Uterus (tissue), 3 donors: ENCODE measurements at regions not wholly inside any gene's neighbourhood (a gene's known extent, or its start where the extent isn't known, plus 50 kb on each side); places are given as distances from the start of the nearest gene placed in this dataset.

Source experiments
- DNase-seq, 2 donors: peaks; one replicate each; pipeline ENCODE4 v3.0.0-alpha.2; 2019 to 2020
- H3K27ac ChIP-seq, 2 donors: fragments of 200-600 bp; sonication (generic); 1 replicate in 1 of 2; 2 replicates in 1 of 2; pipeline ENCODE4 v1.5.1; 2016 to 2018
- H3K27me3 ChIP-seq, 2 donors: fragments of 200-600 bp; sonication (generic); one replicate each; pipeline ENCODE4 v1.5.1; 2018 to 2019; ENCODE audit warnings: control low read depth in 1 of 2
- H3K36me3 ChIP-seq, 2 donors: fragments of 200-600 bp; sonication (generic); one replicate each; pipeline ENCODE4 v1.5.1; 2019; ENCODE audit warnings: control low read depth in 1 of 2
- H3K4me1 ChIP-seq, 2 donors: fragments of 200-600 bp; sonication (generic); one replicate each; pipeline ENCODE4 v1.5.1; 2018 to 2019; ENCODE audit warnings: control low read depth in 1 of 2
- H3K4me3 ChIP-seq, 2 donors: fragments of 200-600 bp; sonication (generic); 1 replicate in 1 of 2; 2 replicates in 1 of 2; pipeline ENCODE4 v1.5.1; 2018 to 2019; ENCODE audit warnings: mild to moderate bottlenecking in 1 of 2
- H3K9me3 ChIP-seq, 2 donors: fragments of 200-600 bp; sonication (generic); one replicate each; pipeline ENCODE4 v1.5.1; 2019; ENCODE audit warnings: control low read depth in 1 of 2
- POLR2A ChIP-seq, 2 donors: fragments of 450-650 bp; IDR thresholded peaks; one replicate each; pipeline ENCODE4 v1.6.1; 2016; ENCODE audit warnings: antibody characterized with exemption in 2 of 2, mild to moderate bottlenecking in 1 of 2, moderate library complexity in 1 of 2
- intact Hi-C: fragments of 100-400 bp; cut with DNase I; formaldehyde crosslinking; loops from one replicate; pipeline ENCODE4 v1.15.1; 2023; ENCODE audit warnings: low total_unique reads
- TF ChIP-seq, protein P1 (sequence below), 4 experiments: fragments of 200-600 bp in 2 of 4; fragments of 450-650 bp in 2 of 4; sonication (generic) in 2 of 4; IDR thresholded peaks; one replicate each; pipeline ENCODE4 v1.5.1; 2016 to 2019; ENCODE audit warnings: antibody characterized with exemption in 4 of 4, mild to moderate bottlenecking in 2 of 4, moderate library complexity in 1 of 4
- donor health status: DM: yes; HTN: yes; CAD: no.

DNA sequence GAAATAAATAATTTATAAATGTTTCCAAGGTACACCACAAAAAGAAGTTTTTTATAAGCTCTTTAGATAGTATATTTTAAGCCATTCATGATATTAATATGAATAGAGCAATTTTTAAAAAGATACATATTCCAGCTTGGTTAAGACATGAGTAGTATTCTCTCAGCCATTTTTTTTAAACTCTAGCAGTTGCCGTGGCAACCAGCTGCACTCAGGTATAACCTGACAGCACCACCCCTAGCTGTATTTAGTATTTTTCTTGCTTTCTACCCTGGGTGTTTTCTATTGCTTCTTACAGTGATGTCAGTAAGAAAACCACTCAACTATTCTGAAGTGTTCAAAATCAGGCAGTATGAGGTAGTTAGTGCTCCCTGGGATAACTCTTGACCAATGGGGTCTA is 496.3 kb upstream of the CNTN3 start:
- intact Hi-C loops = no loop called here
- Histone ChIP-seq H3K27ac (no peak overlapping the region), H3K27me3 (no peaks in the 10 kb centered on the region), H3K9me3 (no peaks in the 10 kb centered on the region), H3K36me3 (no peaks in the 10 kb centered on the region), H3K4me1 (no peaks in the 10 kb centered on the region), H3K4me3 (no peak overlapping the region)
- no peak for DNase-seq
- no peak for TF ChIP-seq POLR2A (IDR thresholded peaks at IDR 0.05)
- TF ChIP-seq, protein P1, sequence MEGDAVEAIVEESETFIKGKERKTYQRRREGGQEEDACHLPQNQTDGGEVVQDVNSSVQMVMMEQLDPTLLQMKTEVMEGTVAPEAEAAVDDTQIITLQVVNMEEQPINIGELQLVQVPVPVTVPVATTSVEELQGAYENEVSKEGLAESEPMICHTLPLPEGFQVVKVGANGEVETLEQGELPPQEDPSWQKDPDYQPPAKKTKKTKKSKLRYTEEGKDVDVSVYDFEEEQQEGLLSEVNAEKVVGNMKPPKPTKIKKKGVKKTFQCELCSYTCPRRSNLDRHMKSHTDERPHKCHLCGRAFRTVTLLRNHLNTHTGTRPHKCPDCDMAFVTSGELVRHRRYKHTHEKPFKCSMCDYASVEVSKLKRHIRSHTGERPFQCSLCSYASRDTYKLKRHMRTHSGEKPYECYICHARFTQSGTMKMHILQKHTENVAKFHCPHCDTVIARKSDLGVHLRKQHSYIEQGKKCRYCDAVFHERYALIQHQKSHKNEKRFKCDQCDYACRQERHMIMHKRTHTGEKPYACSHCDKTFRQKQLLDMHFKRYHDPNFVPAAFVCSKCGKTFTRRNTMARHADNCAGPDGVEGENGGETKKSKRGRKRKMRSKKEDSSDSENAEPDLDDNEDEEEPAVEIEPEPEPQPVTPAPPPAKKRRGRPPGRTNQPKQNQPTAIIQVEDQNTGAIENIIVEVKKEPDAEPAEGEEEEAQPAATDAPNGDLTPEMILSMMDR (IDR thresholded peaks at IDR 0.05) = no peak

DNA sequence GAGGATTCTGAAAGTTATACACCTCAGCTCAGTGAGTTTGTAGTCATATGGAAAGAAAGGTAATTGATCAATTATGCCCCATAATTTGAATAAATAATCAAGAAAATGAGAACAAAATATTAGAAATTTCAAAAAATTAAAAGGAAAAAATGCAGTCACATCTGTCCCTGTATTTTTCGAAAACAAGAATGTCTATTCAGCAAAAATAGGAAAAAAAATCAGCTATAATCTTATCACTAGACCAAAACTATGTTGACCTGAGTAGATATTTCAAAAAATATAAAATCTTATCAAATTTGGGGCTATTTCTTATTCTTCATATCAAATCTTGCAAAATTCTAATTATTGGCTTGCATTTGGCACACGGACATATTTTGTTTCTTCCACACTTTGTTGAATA is 501.2 kb upstream of the CNTN3 start:
- Histone ChIP-seq H3K4me1 (no peaks in the 10 kb centered on the region), H3K27ac (no peak overlapping the region), H3K27me3 (no peaks in the 10 kb centered on the region), H3K9me3 (no peaks in the 10 kb centered on the region), H3K36me3 (no peaks in the 10 kb centered on the region), H3K4me3 (no peak overlapping the region)
- no peak for TF ChIP-seq POLR2A (IDR thresholded peaks at IDR 0.05)
- TF ChIP-seq, protein P1 (IDR thresholded peaks at IDR 0.05) = no peak
- intact Hi-C loops = no loop called here
- no peak for DNase-seq

DNA sequence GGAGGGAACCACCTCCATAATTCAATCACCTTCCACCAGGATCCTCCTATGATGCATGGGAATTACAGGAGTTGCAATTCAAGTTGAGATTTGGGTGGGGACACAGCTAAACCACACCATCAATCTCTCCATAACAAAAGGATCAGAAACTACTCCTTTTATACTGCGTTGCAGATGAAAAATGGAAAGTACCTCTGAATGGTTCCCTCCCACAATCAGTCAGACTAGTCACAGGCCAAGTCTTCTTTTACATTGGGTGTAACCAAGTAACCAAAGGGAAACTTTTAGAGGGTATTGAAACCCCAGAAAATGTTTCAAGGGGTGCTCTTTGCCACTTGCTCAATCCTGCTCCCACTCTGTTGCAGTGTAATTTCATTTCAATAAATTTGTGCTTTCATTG is 504.3 kb upstream of the CNTN3 start:
- TF ChIP-seq, protein P1 (IDR thresholded peaks at IDR 0.05) = no peak
- TF ChIP-seq POLR2A (IDR thresholded peaks at IDR 0.05) = no peak
- intact Hi-C loops = no loop called here
- Histone ChIP-seq H3K27me3 (no peaks in the 10 kb centered on the region), H3K9me3 (no peaks in the 10 kb centered on the region), H3K4me1 (no peaks in the 10 kb centered on the region), H3K27ac (no peak overlapping the region), H3K36me3 (no peaks in the 10 kb centered on the region), H3K4me3 (no peak overlapping the region)
- no peak for DNase-seq

DNA sequence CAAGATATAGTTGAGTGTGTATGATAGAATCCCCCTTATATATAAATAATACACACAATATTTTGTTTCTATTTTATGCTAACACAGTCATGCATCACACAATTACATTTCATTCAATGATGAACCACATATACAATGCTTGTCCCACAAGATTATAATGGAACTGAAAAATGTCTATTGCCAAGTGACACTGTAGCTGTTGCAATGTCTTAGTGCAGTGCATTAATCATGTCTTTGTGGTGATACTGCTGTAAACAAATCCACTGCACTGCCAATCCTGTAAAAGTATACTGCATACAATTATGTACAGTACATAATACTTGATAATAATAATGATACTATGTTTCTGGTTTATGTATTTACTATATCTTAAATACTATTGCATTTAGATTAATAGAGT is 512.1 kb upstream of the CNTN3 start:
- no peak overlapping the region for H3K27ac ChIP-seq
- TF ChIP-seq, protein P1 (IDR thresholded peaks at IDR 0.05) = no peak
- no peak for TF ChIP-seq POLR2A (IDR thresholded peaks at IDR 0.05)
- no peaks in the 10 kb centered on the region for H3K4me1 ChIP-seq
- H3K27me3 ChIP-seq = no peaks in the 10 kb centered on the region
- H3K36me3 ChIP-seq = no peaks in the 10 kb centered on the region
- no peaks in the 10 kb centered on the region for H3K9me3 ChIP-seq
- DNase-seq = no peak
- intact Hi-C loops = no loop called here
- H3K4me3 ChIP-seq = no peak overlapping the region

DNA sequence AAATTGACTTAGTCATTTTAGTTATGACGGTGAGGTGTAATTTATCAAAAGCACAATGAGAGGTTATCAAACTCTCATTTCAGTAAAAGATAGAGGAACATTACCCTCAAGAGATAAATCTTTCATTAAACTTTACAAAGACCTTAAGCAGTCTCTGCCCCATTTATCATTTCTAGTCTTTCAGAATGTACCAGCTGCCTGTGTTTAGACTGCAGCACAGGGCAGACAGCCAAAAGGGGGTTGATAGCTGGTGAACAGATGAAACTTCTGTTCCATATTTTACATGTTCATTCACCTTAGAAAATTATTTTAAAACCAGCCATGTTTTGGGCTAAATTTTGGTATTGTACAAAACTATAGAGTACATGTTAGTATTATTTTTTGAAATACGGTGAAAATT is 514.6 kb upstream of the CNTN3 start:
- Histone ChIP-seq H3K27ac (no peak overlapping the region), H3K27me3 (no peaks in the 10 kb centered on the region), H3K4me3 (no peak overlapping the region), H3K36me3 (no peaks in the 10 kb centered on the region), H3K9me3 (no peaks in the 10 kb centered on the region), H3K4me1 (no peaks in the 10 kb centered on the region)
- DNase-seq = no peak
- intact Hi-C loops = no loop called here
- no peak for TF ChIP-seq POLR2A (IDR thresholded peaks at IDR 0.05)
